HepG2 (cell line): ENCODE measurements at regions not wholly inside any gene's neighbourhood (a gene's known extent, or its start where the extent isn't known, plus 50 kb on each side); places are given as distances from the start of the nearest gene placed in this dataset.

Experiments used
- FOXA3 ChIP-seq: IDR thresholded peaks from 2 replicates; pipeline ENCODE4 v1.6.1; 2016; ENCODE audit warnings: missing genetic modification reagents, missing compliant biosample characterization
- REST ChIP-seq, 2 experiments: IDR thresholded peaks; 2 replicates each; pipeline ENCODE4 v1.6.1; 2011 to 2012; ENCODE audit warnings: low read length in 2 of 2, borderline replicate concordance in 1 of 2, low read depth in 1 of 2, mild to moderate bottlenecking in 1 of 2, moderate library complexity in 1 of 2
- TBX2 ChIP-seq: sonication (generic); formaldehyde crosslinking; IDR thresholded peaks from 2 replicates; pipeline ENCODE4 v1.5.0; 2020; ENCODE audit warnings: missing genetic modification reagents, mild to moderate bottlenecking, borderline replicate concordance
- USF2 ChIP-seq, 2 experiments: sonication (generic) in 1 of 2; formaldehyde crosslinking in 1 of 2; IDR thresholded peaks; 2 replicates each; pipeline versions ENCODE4 v1.5.1 to v1.6.1; 2011 to 2020; ENCODE audit warnings: borderline replicate concordance in 1 of 2, low read depth in 1 of 2, low read length in 1 of 2, mild to moderate bottlenecking in 1 of 2, missing genetic modification reagents in 1 of 2, moderate library complexity in 1 of 2
- YY1 ChIP-seq: IDR thresholded peaks from 2 replicates; pipeline ENCODE4 v1.6.1; 2011; ENCODE audit warnings: low read length, low read depth, moderate library complexity, mild to moderate bottlenecking; ENCODE audit not compliant: insufficient read depth, insufficient replicate concordance
- ZBTB49 ChIP-seq: sonication (generic); formaldehyde crosslinking; IDR thresholded peaks from 2 replicates; pipeline ENCODE4 v1.4.0; 2020; ENCODE audit warnings: missing genetic modification reagents, borderline replicate concordance
- ZFX ChIP-seq: sonication (generic); formaldehyde crosslinking; IDR thresholded peaks from 2 replicates; pipeline ENCODE4 v1.4.0; 2020; ENCODE audit warnings: mild to moderate bottlenecking, low read depth, missing genetic modification reagents, moderate library complexity
- ZNF121 ChIP-seq: sonication (generic); formaldehyde crosslinking; IDR thresholded peaks from 2 replicates; pipeline ENCODE4 v1.5.0; 2020; ENCODE audit warnings: mild to moderate bottlenecking, missing genetic modification reagents
- ZNF563 ChIP-seq: sonication (generic); formaldehyde crosslinking; IDR thresholded peaks from 2 replicates; pipeline ENCODE4 v1.8.0; 2022; ENCODE audit warnings: mild to moderate bottlenecking, moderate library complexity, missing genetic modification reagents
- ZNF781 ChIP-seq: sonication (generic); formaldehyde crosslinking; IDR thresholded peaks from 2 replicates; pipeline ENCODE4 v1.5.1; 2020; ENCODE audit warnings: borderline replicate concordance, mild to moderate bottlenecking, missing genetic modification reagents; ENCODE audit errors: not compliant biosample characterization

- TF ChIP-seq USF2 (IDR thresholded peaks at IDR 0.05; ENCODE audit: low read depth, low read length) (no peak), USF2 (CRISPR knock-in tag; IDR thresholded peaks at IDR 0.05; ENCODE audit: borderline replicate concordance) (no peak), FOXA3 (CRISPR knock-in tag) (no peak), TBX2 (CRISPR knock-in tag) (no peak), REST (IDR thresholded peaks at IDR 0.05; ENCODE audit: borderline replicate concordance in 1 of 2, low read depth in 1 of 2, low read length in 2 of 2) (no peak), ZFX (CRISPR knock-in tag) (no peak), ZBTB49 (CRISPR knock-in tag) (no peak), ZNF563 (CRISPR knock-in tag) (no peak), ZNF781 (CRISPR knock-in tag) (no peak), YY1 (no peak), ZNF121 (CRISPR knock-in tag) (no peak)
Measured at GRCh38 chr7:7051206-7051877, 131.0 kb upstream of the C1GALT1 start.
